Upper lobe of right lung (tissue), 1 donor: ENCODE measurements at regions not wholly inside any gene's neighbourhood (a gene's known extent, or its start where the extent isn't known, plus 50 kb on each side); places are given as distances from the start of the nearest gene placed in this dataset.

Source experiments
- ATAC-seq: fragments of 200-7000 bp; cut with Tn5 transposase; one replicate; pipeline ENCODE4 v1.9.1; 2020; ENCODE audit warnings: mild to moderate bottlenecking, moderate library complexity
- DNase-seq: peaks from one replicate; pipeline ENCODE4 v3.0.0-alpha.2; 2020
- H3K27ac ChIP-seq: fragments of 200-600 bp; one replicate; pipeline ENCODE4 v1.8.0; 2022
- H3K27me3 ChIP-seq: fragments of 200-600 bp; one replicate; pipeline ENCODE4 v1.8.0; 2022; ENCODE audit warnings: mild to moderate bottlenecking
- H3K36me3 ChIP-seq: fragments of 200-600 bp; one replicate; pipeline ENCODE4 v1.8.0; 2022
- H3K4me1 ChIP-seq: fragments of 200-600 bp; one replicate; pipeline ENCODE4 v1.8.0; 2022
- H3K4me3 ChIP-seq: fragments of 200-600 bp; one replicate; pipeline ENCODE4 v1.8.0; 2022; ENCODE audit warnings: mild to moderate bottlenecking
- H3K9me3 ChIP-seq: fragments of 200-600 bp; one replicate; pipeline ENCODE4 v1.8.0; 2022
- intact Hi-C: fragments of 100-400 bp; cut with DNase I; formaldehyde crosslinking; loops from one replicate; pipeline ENCODE4 v1.11.0; 2022
- TF ChIP-seq, protein P1 (sequence below): fragments of 200-600 bp; IDR thresholded peaks from one replicate; pipeline ENCODE4 v1.8.0; 2022; ENCODE audit warnings: antibody characterized with exemption
- donor health status: DM: no; HTN: yes; CAD: no; lungs with severe emphysema.

DNA sequence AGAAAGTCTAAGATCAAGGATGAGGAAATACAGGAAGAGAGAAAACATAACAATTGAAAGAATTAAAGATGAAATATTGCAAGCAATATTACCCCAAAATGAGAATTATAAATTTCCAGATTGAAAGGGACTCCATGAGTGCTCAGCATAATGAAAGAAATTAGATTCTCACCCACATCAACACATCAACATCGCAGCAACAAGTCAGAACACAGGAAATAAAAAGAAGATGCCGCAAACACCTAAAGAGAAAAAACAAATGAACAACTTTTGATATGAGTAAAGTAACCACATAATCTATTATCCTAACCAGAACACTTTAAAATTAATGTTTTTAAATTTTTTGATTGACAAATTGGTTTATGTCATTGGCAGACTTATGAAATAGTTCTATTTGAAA is 318.3 kb upstream of the PTGER4 start:
- TF ChIP-seq, protein P1, sequence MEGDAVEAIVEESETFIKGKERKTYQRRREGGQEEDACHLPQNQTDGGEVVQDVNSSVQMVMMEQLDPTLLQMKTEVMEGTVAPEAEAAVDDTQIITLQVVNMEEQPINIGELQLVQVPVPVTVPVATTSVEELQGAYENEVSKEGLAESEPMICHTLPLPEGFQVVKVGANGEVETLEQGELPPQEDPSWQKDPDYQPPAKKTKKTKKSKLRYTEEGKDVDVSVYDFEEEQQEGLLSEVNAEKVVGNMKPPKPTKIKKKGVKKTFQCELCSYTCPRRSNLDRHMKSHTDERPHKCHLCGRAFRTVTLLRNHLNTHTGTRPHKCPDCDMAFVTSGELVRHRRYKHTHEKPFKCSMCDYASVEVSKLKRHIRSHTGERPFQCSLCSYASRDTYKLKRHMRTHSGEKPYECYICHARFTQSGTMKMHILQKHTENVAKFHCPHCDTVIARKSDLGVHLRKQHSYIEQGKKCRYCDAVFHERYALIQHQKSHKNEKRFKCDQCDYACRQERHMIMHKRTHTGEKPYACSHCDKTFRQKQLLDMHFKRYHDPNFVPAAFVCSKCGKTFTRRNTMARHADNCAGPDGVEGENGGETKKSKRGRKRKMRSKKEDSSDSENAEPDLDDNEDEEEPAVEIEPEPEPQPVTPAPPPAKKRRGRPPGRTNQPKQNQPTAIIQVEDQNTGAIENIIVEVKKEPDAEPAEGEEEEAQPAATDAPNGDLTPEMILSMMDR: no peak
- no peaks in the 10 kb centered on the region for H3K9me3 ChIP-seq
- no peaks in the 10 kb centered on the region for H3K36me3 ChIP-seq
- no peak overlapping the region for H3K4me3 ChIP-seq
- ATAC-seq (no peak), DNase-seq (no peak)
- no peaks in the 10 kb centered on the region for H3K27me3 ChIP-seq
- intact Hi-C loops: no loop called here
- no peaks in the 10 kb centered on the region for H3K4me1 ChIP-seq
- H3K27ac ChIP-seq: no peak overlapping the region

DNA sequence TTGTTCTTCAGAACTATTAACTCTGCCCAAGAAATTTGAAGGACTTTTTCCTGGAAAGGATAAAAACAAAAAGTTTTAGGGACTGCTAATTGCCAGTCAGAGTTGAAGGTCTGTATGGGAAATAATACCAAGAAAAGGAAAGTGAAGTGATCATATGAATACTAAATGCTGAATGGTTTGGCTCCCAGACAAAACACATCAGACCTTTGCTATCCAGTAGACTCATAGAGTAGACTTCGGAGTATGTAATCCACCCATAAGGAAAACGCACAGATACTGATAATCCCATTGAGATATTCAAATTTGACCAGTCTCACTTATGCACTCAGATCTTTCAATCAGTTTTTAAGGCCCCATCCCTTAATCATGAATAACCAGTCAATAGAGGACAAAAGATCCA is 319.0 kb upstream of the PTGER4 start:
- no peaks in the 10 kb centered on the region for H3K4me1 ChIP-seq
- H3K4me3 ChIP-seq: no peak overlapping the region
- no peaks in the 10 kb centered on the region for H3K36me3 ChIP-seq
- intact Hi-C loops: no loop called here
- H3K9me3 ChIP-seq: no peaks in the 10 kb centered on the region
- TF ChIP-seq, protein P1: no peak
- H3K27me3 ChIP-seq: no peaks in the 10 kb centered on the region
- no peak overlapping the region for H3K27ac ChIP-seq
- DNase-seq (no peak), ATAC-seq (no peak)

DNA sequence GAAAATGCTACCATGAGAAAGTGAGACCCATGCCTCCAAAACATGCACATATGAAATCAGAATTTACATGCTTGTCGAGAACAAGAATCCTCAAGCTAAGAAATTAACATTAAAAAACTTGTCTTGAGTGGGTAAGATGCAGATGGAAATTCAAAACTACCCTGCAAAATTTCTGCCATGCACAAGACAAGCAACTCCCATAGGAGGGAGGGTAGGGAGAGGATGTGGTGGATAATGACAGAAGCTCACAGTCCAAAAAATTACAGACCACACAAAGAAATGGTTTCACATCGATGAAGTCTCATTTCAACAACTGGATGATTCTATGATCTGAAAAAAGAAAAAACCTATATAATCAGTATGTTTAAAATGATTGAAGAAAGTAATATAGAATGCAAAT is 319.9 kb upstream of the PTGER4 start:
- no peak for DNase-seq
- TF ChIP-seq, protein P1: no peak
- H3K9me3 ChIP-seq: no peaks in the 10 kb centered on the region
- no peaks in the 10 kb centered on the region for H3K36me3 ChIP-seq
- no peak for ATAC-seq
- H3K27ac ChIP-seq: no peak overlapping the region
- no peaks in the 10 kb centered on the region for H3K27me3 ChIP-seq
- intact Hi-C loops: no loop called here
- no peaks in the 10 kb centered on the region for H3K4me1 ChIP-seq
- no peak overlapping the region for H3K4me3 ChIP-seq

DNA sequence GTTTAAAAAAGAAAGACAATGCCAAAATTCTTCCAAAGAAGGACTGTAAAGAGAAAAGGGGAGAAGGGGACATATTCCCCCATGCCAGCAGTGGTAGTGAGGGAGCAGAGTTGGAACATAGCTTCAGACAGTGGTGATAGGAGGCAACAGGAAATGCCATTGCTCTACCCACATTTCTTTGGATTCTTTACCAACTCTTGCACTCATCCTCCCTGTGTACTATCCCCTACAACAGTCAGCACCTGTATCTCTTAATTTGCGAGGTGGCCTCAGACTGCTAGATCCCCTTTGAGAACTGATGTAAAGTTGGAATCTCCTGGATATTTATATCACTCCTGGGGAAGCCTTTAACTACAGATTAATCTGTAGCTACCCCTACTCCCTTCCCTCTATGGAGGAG is 320.6 kb upstream of the PTGER4 start:
- Histone ChIP-seq H3K9me3 (no peaks in the 10 kb centered on the region), H3K4me3 (no peak overlapping the region), H3K27me3 (no peaks in the 10 kb centered on the region), H3K27ac (no peak overlapping the region), H3K4me1 (no peaks in the 10 kb centered on the region), H3K36me3 (no peaks in the 10 kb centered on the region)
- TF ChIP-seq, protein P1: no peak
- no peak for ATAC-seq
- DNase-seq: no peak
- intact Hi-C loops: no loop called here

DNA sequence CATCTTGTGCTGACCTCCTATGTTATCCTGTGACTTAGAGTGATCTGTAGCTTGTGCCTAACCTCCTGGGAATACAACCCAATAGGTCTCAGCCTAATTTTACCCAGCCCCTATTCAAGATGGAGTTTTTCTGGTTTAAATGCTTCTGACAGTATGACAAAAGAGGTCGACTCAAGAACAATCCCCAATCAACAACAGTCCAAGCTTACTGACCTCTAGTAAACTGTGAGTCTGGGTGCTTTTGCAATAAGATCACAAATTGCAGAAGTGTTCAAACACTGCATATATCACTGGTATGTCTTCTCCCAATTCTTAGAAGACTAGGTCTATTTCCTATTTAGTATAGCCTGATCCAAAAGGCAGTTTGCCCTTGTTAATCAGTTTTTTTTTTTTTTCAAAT is 323.5 kb upstream of the PTGER4 start:
- DNase-seq (no peak), ATAC-seq (peak; percentile 89)
- Histone ChIP-seq H3K27me3 (no peaks in the 10 kb centered on the region), H3K9me3 (no peaks in the 10 kb centered on the region), H3K4me3 (no peak overlapping the region), H3K36me3 (no peaks in the 10 kb centered on the region), H3K27ac (no peak overlapping the region), H3K4me1 (no peaks in the 10 kb centered on the region)
- intact Hi-C loops: no loop called here
- TF ChIP-seq, protein P1: no peak

DNA sequence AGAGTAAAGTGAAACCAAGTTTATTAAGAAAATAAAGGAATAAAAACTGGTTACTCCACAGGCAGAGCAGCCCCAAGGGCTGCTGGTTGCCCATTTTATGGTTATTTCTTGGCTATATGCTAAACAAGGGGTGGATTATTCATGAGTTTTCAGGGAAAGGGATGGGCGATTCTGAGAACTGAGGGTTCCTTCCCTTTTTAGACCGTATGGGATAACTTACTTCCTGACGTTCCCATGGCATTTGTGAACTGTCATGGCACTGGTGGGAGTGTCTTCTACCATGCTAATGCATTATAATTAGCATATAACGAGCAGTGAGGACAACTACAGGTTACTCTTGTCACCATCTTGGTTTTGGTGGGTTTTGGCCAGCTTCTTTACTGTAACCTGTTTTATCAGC is 323.9 kb upstream of the PTGER4 start:
- ATAC-seq: peak; percentile 67
- intact Hi-C loops: no loop called here
- no peak overlapping the region for H3K4me3 ChIP-seq
- no peaks in the 10 kb centered on the region for H3K36me3 ChIP-seq
- no peak for DNase-seq
- no peaks in the 10 kb centered on the region for H3K27me3 ChIP-seq
- TF ChIP-seq, protein P1: no peak
- no peaks in the 10 kb centered on the region for H3K4me1 ChIP-seq
- H3K27ac ChIP-seq: no peak overlapping the region
- H3K9me3 ChIP-seq: no peaks in the 10 kb centered on the region
